Left lung (tissue), 4 donors: ENCODE measurements at regions not wholly inside any gene's neighbourhood (a gene's known extent, or its start where the extent isn't known, plus 50 kb on each side); places are given as distances from the start of the nearest gene placed in this dataset.

Experiments
- ATAC-seq: fragments of 200-7000 bp; cut with Tn5 transposase; one replicate; pipeline ENCODE4 v1.9.1; 2020; ENCODE audit warnings: moderate library complexity
- DNase-seq, 4 donors: peaks; one replicate each; pipeline ENCODE4 v3.0.0-alpha.2; 2013 to 2020
- H3K27ac ChIP-seq, 2 donors: fragments of 200-600 bp; sonication (generic) in 1 of 2; one replicate each; pipeline versions ENCODE4 v1.5.0 to v1.8.0; 2020 to 2021
- H3K27me3 ChIP-seq, 2 donors: fragments of 200-600 bp; sonication (generic) in 1 of 2; one replicate each; pipeline versions ENCODE4 v1.5.0 to v1.8.0; 2020 to 2021
- H3K36me3 ChIP-seq, 2 donors: fragments of 200-600 bp; sonication (generic) in 1 of 2; one replicate each; pipeline versions ENCODE4 v1.5.0 to v1.8.0; 2020 to 2021
- H3K4me1 ChIP-seq, 2 donors: fragments of 200-600 bp; one replicate each; pipeline ENCODE4 v1.8.0; 2021
- H3K4me3 ChIP-seq, 2 donors: fragments of 200-600 bp; sonication (generic) in 1 of 2; one replicate each; pipeline versions ENCODE4 v1.5.0 to v1.8.0; 2020 to 2021; ENCODE audit warnings: mild to moderate bottlenecking in 1 of 2
- H3K9me3 ChIP-seq, 2 donors: fragments of 200-600 bp; sonication (generic) in 1 of 2; one replicate each; pipeline versions ENCODE4 v1.5.0 to v1.8.0; 2020 to 2021
- CTCF ChIP-seq, 2 donors: fragments of 200-600 bp; sonication (generic) in 1 of 2; IDR thresholded peaks; one replicate each; pipeline versions ENCODE4 v1.5.0 to v1.8.0; 2021; ENCODE audit warnings: antibody characterized with exemption in 2 of 2
- intact Hi-C, 2 donors: fragments of 100-400 bp; cut with DNase I; formaldehyde crosslinking; loops; one replicate each; pipeline versions ENCODE4 v1.11.2 to v1.14.2; 2022
- donor health status: DM: no; HTN: yes; CAD: no.
- donor health status: DM: no; HTN: no; CAD: no.

DNA sequence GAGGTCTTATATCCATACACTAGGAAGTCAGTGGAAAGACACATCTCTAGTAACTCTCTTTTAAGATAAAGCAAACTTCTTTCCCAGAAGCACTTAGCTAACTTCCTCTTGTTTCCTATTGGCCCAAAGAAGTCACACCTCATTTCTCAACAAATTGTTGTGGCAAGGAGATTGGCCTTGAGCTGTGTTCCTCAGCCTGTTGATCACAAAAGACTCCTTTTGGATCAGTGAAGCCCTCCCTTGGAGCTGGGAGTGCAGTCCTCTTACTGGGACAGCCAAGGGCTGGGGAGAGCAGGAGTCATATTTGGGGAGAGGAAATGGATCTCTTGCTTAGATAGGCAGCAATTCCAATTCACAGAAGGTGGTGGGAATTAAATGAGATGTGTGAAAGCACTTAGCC lies 51.2 kb upstream of the DAPL1 start:
- ATAC-seq = no peak

DNA sequence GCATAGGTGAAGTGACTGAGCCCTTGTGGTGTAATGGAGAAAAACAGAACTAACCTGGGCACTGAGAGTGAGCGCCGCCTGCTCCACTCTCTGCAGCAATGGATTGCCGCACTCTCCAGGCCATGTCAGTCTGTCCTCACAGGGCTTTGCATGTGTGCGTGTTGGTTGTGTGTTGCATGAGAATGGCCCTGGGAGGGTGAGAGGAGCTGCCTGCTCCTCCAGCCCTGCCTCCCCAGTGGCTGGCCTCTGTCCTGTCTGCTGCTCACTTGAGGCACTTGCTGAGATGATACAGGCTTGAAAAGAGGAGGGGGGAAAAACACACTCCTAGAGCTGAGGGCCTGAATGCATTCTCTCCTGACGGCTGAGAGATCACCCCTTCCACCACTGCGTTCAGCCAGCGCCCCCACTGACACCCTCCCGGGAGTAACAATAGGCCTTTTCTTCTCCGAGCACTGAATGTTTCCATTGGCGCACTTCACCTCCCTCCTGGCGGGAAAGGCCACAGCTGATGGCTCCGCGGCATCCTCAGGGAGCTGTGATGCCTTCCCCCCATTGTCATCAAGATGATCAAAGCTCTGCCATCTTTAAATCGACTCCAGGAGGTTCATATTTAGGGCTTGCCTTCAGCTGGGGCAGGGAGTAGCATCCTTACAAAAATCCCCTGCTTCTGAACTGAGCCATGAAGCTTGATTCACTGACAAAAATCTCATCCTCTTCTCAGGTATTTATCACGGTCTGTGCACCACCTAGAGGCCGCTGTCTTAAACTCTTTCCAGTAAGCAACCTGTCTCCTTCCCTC lies 49.9 kb upstream of the DAPL1 start:
- peaks cover 0 to 8% of the 10 kb centered on the region in 2 donors for H3K4me1 ChIP-seq
- no peaks in the 10 kb centered on the region for H3K27me3 ChIP-seq
- H3K27ac ChIP-seq = peak overlapping the region in 1 of 2 donors; percentile 48
- peak; percentile 84 for ATAC-seq
- H3K36me3 ChIP-seq = no peaks in the 10 kb centered on the region
- intact Hi-C loops = loop anchor here in 1 of 2 donors (10.0 kb wide), 1 partner anchor 560 kb away; no protein-coding TSS in a partner anchor
- TF ChIP-seq CTCF (IDR thresholded peaks at IDR 0.05) = peak; percentile 22 to 40
- no peaks in the 10 kb centered on the region for H3K9me3 ChIP-seq
- DNase-seq = peak in 1 of 4 donors; percentile 70
- H3K4me3 ChIP-seq = no peak overlapping the region

More for the DNA sequence above, 51.2 kb upstream of the DAPL1 start:
- H3K9me3 ChIP-seq = no peaks in the 10 kb centered on the region
- H3K27ac ChIP-seq = no peak overlapping the region
- peaks cover 0 to 8% of the 10 kb centered on the region in 2 donors for H3K4me1 ChIP-seq
- no peak overlapping the region for H3K4me3 ChIP-seq
- no peak for TF ChIP-seq CTCF (IDR thresholded peaks at IDR 0.05)
- H3K36me3 ChIP-seq = no peaks in the 10 kb centered on the region
- no peak for DNase-seq
- H3K27me3 ChIP-seq = no peaks in the 10 kb centered on the region
- intact Hi-C loops = loop anchor here in 1 of 2 donors (10.0 kb wide), 1 partner anchor 559 kb away; no protein-coding TSS in a partner anchor
